ENCODE measurements at regions not wholly inside any gene's neighbourhood (a gene's known extent, or its start where the extent isn't known, plus 50 kb on each side); places are given as distances from the start of the nearest gene placed in this dataset.

- ATAC-seq, result no peak
- no peak for DNase-seq
Measured at GRCh38 chr2:168338803-168339437, 91.5 kb upstream of the STK39 start.

- no peak for ATAC-seq
- no peak for DNase-seq
Measured at GRCh38 chr2:168340931-168341330, 93.5 kb upstream of the STK39 start.

GRCh38 chr2:168343586-168343985 lies 96.2 kb upstream of the STK39 start:
- no peak for DNase-seq
- ATAC-seq, result no peak

GRCh38 chr2:168344706-168345105 lies 97.3 kb upstream of the STK39 start:
- no peak for ATAC-seq
- DNase-seq, result no peak

DNA sequence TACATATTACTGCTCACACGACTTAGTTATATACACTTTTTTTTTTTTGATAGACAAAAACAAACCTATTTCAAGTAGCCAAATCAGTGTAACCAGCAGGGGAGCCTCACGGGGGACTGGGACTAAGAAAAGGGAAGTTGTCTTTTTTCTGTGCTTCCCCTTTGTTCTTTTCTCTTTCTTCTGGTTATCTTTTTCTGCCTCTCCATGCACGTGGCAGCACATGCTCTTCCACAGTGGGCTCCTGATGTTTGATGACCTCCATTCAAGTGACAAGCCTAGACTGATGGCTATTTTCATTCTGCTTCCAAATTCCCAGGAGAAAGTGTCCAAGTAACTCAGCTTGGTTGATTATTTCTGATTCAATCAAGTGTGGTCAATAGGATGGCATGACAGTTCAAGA lies 98.2 kb upstream of the STK39 start:
- DNase-seq (no peak), ATAC-seq (no peak)

- peak; percentile 69 for ATAC-seq
- peak; percentile 74 for DNase-seq
Measured at GRCh38 chr2:168346725-168347477, 99.5 kb upstream of the STK39 start.

GRCh38 chr2:168348076-168348475 lies 100.7 kb upstream of the STK39 start:
- DNase-seq, result no peak
- ATAC-seq, result no peak

DNA sequence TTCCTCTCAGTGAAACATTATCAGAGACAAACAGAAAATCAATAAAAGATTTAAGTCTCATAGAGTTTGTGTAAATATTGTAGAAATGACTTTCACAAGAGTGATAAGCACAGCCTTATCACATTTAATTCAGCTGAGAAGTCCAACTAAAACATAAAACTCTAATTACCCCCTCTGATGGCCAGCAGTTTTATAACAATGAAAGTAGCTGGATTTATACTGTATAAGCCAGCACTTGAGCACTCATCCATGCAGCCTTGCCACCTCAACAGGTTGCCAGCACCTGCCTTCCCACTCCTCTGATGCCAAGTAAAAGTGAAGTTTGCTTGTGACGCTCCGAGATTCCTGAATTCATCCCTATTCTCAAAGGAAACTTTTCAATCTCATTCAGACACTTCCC lies 103.0 kb upstream of the STK39 start:
- DNase-seq (no peak), ATAC-seq (no peak)

GRCh38 chr2:168353251-168353650 lies 102.8 kb upstream of the CERS6 start:
- ATAC-seq (no peak), DNase-seq (no peak)

DNA sequence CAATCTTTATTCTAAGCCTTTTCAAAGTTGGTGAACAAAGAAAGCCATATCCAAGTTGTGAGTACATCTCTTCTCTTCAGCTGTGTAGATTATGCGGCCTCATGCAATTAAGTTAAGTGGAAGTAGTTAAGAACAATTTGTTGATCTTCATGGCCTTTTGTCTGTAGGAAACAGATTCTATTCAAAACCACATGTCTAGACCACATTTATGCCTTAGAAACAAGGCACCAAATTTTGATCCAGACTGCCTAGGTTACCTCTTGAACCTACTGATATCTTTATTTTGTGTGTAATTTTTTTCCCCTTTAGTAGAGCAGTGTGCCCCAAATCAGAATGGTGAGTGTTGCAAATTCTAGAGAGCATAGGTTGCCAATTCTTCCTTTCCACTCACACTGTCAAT lies 101.6 kb upstream of the CERS6 start:
- no peak for DNase-seq
- ATAC-seq, result no peak

DNA sequence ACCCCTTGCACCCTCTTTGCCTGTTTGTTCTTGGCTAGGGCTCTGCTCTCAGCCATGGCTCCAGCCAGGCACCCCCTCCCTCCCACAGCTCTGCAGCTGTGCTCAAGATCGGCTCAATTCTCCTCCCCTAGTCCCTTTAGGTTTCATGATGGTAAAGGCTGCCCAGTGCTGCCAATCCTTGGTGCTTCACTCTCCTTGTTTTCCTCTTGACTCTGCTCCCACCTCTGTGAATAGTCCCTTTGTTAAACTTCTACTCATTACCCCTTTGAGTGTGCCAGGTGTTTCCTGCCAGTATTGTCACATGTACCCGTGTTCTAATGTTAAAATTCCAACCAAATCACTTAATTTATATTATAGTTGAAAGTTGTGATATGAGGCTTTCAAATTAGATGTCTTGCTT lies 101.0 kb upstream of the CERS6 start:
- DNase-seq (no peak), ATAC-seq (no peak)

- no peak for ATAC-seq
- no peak for DNase-seq
Measured at GRCh38 chr2:168355779-168356476, 100.1 kb upstream of the CERS6 start.

GRCh38 chr2:168356477-168356835 lies 99.6 kb upstream of the CERS6 start:
- DNase-seq (no peak), ATAC-seq (no peak)

DNA sequence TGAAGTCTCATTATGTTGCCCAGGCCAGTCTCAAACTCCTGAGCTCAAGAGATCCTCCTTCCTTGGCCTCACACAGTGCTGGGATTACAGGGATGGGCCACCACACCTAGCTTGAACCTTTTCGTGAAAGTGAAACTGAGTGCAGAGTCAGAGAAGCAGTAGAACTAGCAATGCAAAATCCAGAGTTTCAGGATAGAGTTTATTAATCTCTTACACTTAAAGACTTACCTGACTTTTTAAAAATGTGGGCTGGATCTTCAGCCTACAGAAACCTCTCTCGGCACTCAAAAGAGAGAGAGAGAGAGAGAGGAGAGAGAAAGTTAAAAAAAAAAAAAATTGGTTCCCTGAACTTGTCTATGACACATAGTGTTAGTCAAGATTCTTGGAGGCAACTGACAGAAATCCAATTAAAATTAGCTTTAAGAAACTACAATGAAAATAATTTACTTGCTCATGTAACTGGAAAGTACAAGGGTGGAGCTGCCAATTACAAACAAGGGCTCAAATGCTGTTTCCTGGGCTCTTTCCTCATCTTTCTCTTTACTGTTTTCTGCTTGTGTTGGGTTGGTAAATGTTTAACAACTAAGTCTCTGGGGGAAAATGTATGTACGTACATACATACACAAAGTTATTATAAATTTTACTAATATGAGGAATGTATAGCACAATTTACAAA lies 98.1 kb upstream of the CERS6 start:
- no peak for ATAC-seq
- DNase-seq, result no peak

GRCh38 chr2:168359082-168359481 lies 97.0 kb upstream of the CERS6 start:
- DNase-seq (no peak), ATAC-seq (no peak)

DNA sequence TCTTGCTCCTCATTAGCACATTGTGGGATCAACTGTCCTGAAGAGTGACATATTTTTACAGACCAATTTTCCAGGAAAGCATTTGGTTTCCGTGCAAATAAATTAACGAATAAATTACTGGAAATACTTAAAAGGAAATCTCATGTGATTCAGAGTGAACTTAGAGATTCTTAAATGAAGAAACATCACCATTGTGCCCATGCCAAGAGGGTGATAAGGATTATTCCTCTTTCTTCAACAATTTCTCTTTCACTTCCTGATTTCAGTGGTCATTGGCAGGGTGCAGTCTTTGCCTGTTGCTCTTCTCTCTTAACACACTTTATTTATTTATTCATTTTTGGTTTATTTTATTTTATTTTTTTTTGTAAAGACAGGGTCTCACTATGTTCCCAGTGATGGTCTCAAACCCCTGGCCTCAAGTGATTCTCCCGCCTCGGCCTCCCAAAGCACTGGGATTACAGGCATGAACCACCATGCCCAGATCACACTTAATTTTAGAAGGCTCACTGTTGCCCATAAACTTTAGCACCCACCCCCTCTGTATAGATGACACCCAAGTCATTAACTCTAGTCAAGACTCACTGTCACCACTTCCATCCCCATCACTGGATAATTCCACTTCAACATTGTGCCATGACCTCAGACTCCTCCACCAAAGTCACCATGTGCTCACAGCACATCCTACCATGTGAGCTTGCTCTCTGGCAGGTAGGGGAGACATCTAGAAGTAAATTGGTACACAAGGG lies 92.6 kb upstream of the CERS6 start:
- no peak for ATAC-seq
- DNase-seq, result no peak

- no peak for ATAC-seq
- DNase-seq, result no peak
Measured at GRCh38 chr2:168365094-168365621, 90.9 kb upstream of the CERS6 start.

GRCh38 chr2:168369031-168369430 lies 87.0 kb upstream of the CERS6 start:
- ATAC-seq (no peak), DNase-seq (no peak)

DNA sequence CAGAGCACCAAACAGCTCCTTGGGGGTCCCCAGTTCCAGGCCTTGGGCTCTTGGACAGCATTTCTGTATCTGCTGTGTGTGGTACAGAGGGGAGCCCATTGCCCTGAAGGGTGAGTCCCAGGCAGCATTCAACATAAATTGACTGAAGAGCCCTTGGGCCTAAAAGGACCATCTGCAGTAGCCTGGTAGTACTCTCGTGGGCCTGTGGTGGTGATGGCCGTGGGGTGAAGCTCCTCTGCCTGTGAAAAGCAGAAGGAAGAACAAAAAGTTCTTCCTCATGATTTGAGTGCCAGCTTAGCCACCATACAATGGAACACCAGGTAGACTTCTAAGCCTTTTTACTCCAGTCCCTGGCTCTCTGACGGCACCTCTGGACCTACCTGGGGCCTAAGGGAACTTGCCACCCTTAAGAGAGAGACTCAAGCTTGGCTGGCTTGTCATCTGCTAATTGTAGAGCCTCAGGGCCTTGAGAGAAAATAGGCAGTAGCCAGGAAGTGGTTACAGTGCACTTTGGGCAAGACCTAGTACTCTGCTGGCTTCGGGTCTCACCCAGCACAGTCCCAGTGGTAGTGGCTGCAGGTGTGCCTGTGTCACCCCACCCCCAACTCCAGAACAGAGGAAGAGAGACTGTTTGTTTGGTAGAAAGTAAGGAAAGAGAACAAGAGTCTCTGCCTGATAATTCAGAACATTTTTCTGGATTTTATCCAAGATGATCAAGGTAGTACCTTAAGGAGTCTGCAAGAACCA lies 84.6 kb upstream of the CERS6 start:
- ATAC-seq (no peak), DNase-seq (no peak)

- DNase-seq (no peak), ATAC-seq (no peak)
Measured at GRCh38 chr2:168373468-168373867, 82.6 kb upstream of the CERS6 start.

DNA sequence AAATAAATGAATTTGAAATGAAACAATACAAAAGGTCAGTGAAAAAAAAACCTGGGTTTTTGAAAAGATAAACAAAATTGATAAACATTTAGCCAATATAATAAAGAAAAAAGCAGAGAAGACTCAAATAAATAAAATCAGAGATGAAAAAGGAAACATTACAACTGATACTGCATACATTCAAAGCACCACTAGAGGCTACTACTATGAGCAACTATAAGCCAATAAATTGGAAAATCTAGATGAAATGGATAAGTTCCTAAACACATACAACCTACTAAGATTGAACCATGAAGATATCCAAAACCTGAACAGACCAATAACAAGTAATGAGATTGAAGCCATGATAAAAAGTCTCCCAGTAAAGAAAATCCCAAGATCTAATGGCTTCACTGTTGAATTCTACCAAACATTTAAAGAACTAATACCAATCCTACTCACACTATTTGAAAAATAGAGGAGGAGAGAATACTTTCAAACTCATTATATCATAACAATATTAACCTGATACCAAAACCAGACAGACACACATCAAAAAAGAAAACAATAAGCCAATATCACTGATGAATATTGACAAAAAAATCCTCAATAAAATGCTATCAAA lies 80.8 kb upstream of the CERS6 start:
- no peak for DNase-seq
- ATAC-seq, result no peak
